ENCODE measurements at regions not wholly inside any gene's neighbourhood (a gene's known extent, or its start where the extent isn't known, plus 50 kb on each side); places are given as distances from the start of the nearest gene placed in this dataset.

- TF ChIP-seq, protein P1, sequence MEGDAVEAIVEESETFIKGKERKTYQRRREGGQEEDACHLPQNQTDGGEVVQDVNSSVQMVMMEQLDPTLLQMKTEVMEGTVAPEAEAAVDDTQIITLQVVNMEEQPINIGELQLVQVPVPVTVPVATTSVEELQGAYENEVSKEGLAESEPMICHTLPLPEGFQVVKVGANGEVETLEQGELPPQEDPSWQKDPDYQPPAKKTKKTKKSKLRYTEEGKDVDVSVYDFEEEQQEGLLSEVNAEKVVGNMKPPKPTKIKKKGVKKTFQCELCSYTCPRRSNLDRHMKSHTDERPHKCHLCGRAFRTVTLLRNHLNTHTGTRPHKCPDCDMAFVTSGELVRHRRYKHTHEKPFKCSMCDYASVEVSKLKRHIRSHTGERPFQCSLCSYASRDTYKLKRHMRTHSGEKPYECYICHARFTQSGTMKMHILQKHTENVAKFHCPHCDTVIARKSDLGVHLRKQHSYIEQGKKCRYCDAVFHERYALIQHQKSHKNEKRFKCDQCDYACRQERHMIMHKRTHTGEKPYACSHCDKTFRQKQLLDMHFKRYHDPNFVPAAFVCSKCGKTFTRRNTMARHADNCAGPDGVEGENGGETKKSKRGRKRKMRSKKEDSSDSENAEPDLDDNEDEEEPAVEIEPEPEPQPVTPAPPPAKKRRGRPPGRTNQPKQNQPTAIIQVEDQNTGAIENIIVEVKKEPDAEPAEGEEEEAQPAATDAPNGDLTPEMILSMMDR (conservative IDR thresholded peaks at IDR 0.05; ENCODE audit: low read length), result no peak
- TF ChIP-seq EZH2phosphoT487 (IDR thresholded peaks at IDR 0.05; ENCODE audit: borderline replicate concordance, low read depth, low read length), result no peak
These were observed 144.2 kb upstream of the ZNF804B start for GRCh38 chr7:88615336-88615735.

All from OCI-LY7 (cell line).